Heart left ventricle (tissue), 16 donors: ENCODE measurements at regions not wholly inside any gene's neighbourhood (a gene's known extent, or its start where the extent isn't known, plus 50 kb on each side); places are given as distances from the start of the nearest gene placed in this dataset.
"Not testable (repeated sequence)": the region's sequence is repeated elsewhere in the genome, so short reads cannot be mapped to it uniquely, and the experiment has no call there.

Experiments
- ATAC-seq, 4 donors: fragments of 200-7000 bp; cut with Tn5 transposase; one replicate each; pipeline ENCODE4 v1.9.1; 2020 to 2022; ENCODE audit warnings: moderate library complexity in 4 of 4, mild to moderate bottlenecking in 3 of 4, moderate number of reproducible peaks in 1 of 4
- DNase-seq, 5 donors: peaks; one replicate each; pipeline ENCODE4 v3.0.0-alpha.2; 2020
- H3K27ac ChIP-seq, 12 donors: fragments of 200-600 bp; sonication (generic) in 4 of 12; one replicate each; pipeline versions ENCODE4 v1.5.0 to v1.8.0; 2016 to 2022; ENCODE audit warnings: mild to moderate bottlenecking in 2 of 12
- H3K27me3 ChIP-seq, 9 donors: fragments of 200-600 bp; sonication (generic) in 2 of 9; one replicate each; pipeline versions ENCODE4 v1.5.1 to v1.8.0; 2016 to 2022; ENCODE audit warnings: mild to moderate bottlenecking in 3 of 9
- H3K36me3 ChIP-seq, 9 donors: fragments of 200-600 bp; sonication (generic) in 2 of 9; one replicate each; pipeline versions ENCODE4 v1.5.0 to v1.8.0; 2018 to 2022; ENCODE audit warnings: mild to moderate bottlenecking in 2 of 9
- H3K4me1 ChIP-seq, 12 donors: fragments of 200-600 bp; sonication (generic) in 4 of 12; one replicate each; pipeline versions ENCODE4 v1.5.0 to v1.8.0; 2016 to 2022; ENCODE audit warnings: mild to moderate bottlenecking in 3 of 12
- H3K4me3 ChIP-seq, 12 donors: fragments of 200-600 bp; sonication (generic) in 4 of 12; one replicate each; pipeline versions ENCODE4 v1.5.0 to v1.8.0; 2017 to 2022; ENCODE audit warnings: mild to moderate bottlenecking in 9 of 12, moderate library complexity in 4 of 12
- H3K9me3 ChIP-seq, 12 donors: fragments of 200-600 bp; sonication (generic) in 4 of 12; one replicate each; pipeline versions ENCODE4 v1.5.0 to v1.8.0; 2016 to 2022; ENCODE audit warnings: mild to moderate bottlenecking in 1 of 12
- CTCF ChIP-seq, 12 donors: fragments of 200-600 bp; sonication (generic) in 4 of 12; IDR thresholded peaks; one replicate each; pipeline versions ENCODE4 v1.5.0 to v1.8.0; 2018 to 2022; ENCODE audit warnings: antibody characterized with exemption in 12 of 12, mild to moderate bottlenecking in 5 of 12
- POLR2A ChIP-seq, 2 donors: fragments of 450-650 bp; IDR thresholded peaks; one replicate each; pipeline ENCODE4 v1.6.1; 2017; ENCODE audit warnings: antibody characterized with exemption in 2 of 2, mild to moderate bottlenecking in 2 of 2, moderate library complexity in 2 of 2
- WGBS, 4 donors: extraction: QIAGEN DNeasy Blood & Tissue Kit in 2 of 4; methylation state at CpG; one replicate each; pipeline versions ENCODE4 v1.1.5 to v1.1.7; 2013 to 2018; 5-methylcytosine and 5-hydroxymethylcytosine counted together
- intact Hi-C, 10 donors: fragments of 100-400 bp; cut with DNase I; formaldehyde crosslinking; loops; one replicate each; pipeline versions ENCODE4 v1.11.1 to v1.14.2; 2022
- donor health status: ischemic (EF 13 %, LVEDD 7.1; RV severe dilation, severe dysfunction).
- donor health status: healthy with polysubstance abuse.
- donor health status: DM: no; HTN: yes; CAD: no.
- donor health status: DM: no; HTN: no; CAD: no.
- donor health status: ischemic (EF 25% LVEDD 6.9; RV normal size, moderate dysfunction).
- donor health status: ischemic (EF 25% LVEDD 5.7; RV mildly dilated, moderate dysfunction).
- donor health status: healthy.
- donor health status: DM: yes; HTN: yes; CAD: no.
- donor health status: ischemic (EF 35%, LVEDD 5.7; RV mildly dilated, moderate dysfunction).
- donor health status: nonischemic (EF 11% LVEDD 7.7; RV severe dilation, severe dysfunction).
- donor health status: DM: yes; HTN: yes; CAD: no.
- donor health status: PGD.
- donor health status: ischemic (EF 29% LVEDD 5.4; RV normal size, mild dysfunction).
- donor health status: nonischemic (EF 23%, LVEDD 6.1; RV moderate dilation, normal function).

- intact Hi-C loops, H3K27ac ChIP-seq, H3K4me3 ChIP-seq, DNase-seq, H3K4me1 ChIP-seq, H3K36me3 ChIP-seq, H3K27me3 ChIP-seq, H3K9me3 ChIP-seq, ATAC-seq: not testable (repeated sequence)
- 81 to 100% (median 93%) methylated on average over 1 of the region's 1 CpG for WGBS, 4 donors
These were observed 132.7 kb downstream of the SNX10 start for GRCh38 chr7:26424319-26424718.

GRCh38 chr7:26425655-26426054 lies 134.0 kb downstream of the SNX10 start:
- Histone ChIP-seq H3K36me3 (no peaks in the 10 kb centered on the region), H3K9me3 (no peaks in the 10 kb centered on the region), H3K4me3 (no peak overlapping the region), H3K27ac (no peak overlapping the region), H3K27me3 (peaks cover 0 to 2% (median 0%) of the 10 kb centered on the region in 9 donors), H3K4me1 (no peaks in the 10 kb centered on the region)
- intact Hi-C loops = no loop called here
- DNase-seq (no peak), ATAC-seq (no peak)
- 46 to 68% (median 54%) methylated on average over 1 of the region's 1 CpG for WGBS, 4 donors
- TF ChIP-seq CTCF (IDR thresholded peaks at IDR 0.05) (no peak), POLR2A (IDR thresholded peaks at IDR 0.05) (no peak)

GRCh38 chr7:26426096-26426495 lies 134.4 kb downstream of the SNX10 start:
- no peak overlapping the region for H3K27ac ChIP-seq
- no peak for DNase-seq
- no peak overlapping the region for H3K4me3 ChIP-seq
- 57 to 67% (median 64%) methylated on average over 5 of the region's 5 CpGs for WGBS, 4 donors
- no peak for TF ChIP-seq POLR2A (IDR thresholded peaks at IDR 0.05)
- TF ChIP-seq CTCF (IDR thresholded peaks at IDR 0.05) = no peak
- H3K9me3 ChIP-seq = no peaks in the 10 kb centered on the region
- H3K4me1 ChIP-seq = no peaks in the 10 kb centered on the region
- H3K27me3 ChIP-seq = no peaks in the 10 kb centered on the region
- H3K36me3 ChIP-seq = no peaks in the 10 kb centered on the region
- intact Hi-C loops = no loop called here
- no peak for ATAC-seq

- 66 to 72% (median 69%) methylated on average over 3 of the region's 3 CpGs for WGBS, 4 donors
- Histone ChIP-seq H3K27me3 (no peaks in the 10 kb centered on the region), H3K9me3 (no peaks in the 10 kb centered on the region), H3K36me3 (no peaks in the 10 kb centered on the region), H3K4me3 (no peak overlapping the region), H3K27ac (no peak overlapping the region), H3K4me1 (no peaks in the 10 kb centered on the region)
- ATAC-seq = no peak
- DNase-seq = no peak
- no peak for TF ChIP-seq POLR2A (IDR thresholded peaks at IDR 0.05)
- no peak for TF ChIP-seq CTCF (IDR thresholded peaks at IDR 0.05)
- intact Hi-C loops = no loop called here
These were observed 136.9 kb downstream of the SNX10 start for GRCh38 chr7:26428571-26428970.

GRCh38 chr7:26429168-26429567 lies 137.5 kb downstream of the SNX10 start:
- H3K4me3 ChIP-seq = no peak overlapping the region
- ATAC-seq (no peak), DNase-seq (no peak)
- no peak for TF ChIP-seq CTCF (IDR thresholded peaks at IDR 0.05)
- no peak for TF ChIP-seq POLR2A (IDR thresholded peaks at IDR 0.05)
- no peaks in the 10 kb centered on the region for H3K36me3 ChIP-seq
- no peaks in the 10 kb centered on the region for H3K9me3 ChIP-seq
- WGBS, 4 donors = 72 to 80% (median 75%) methylated on average over 5 of the region's 5 CpGs
- H3K4me1 ChIP-seq = no peaks in the 10 kb centered on the region
- no peaks in the 10 kb centered on the region for H3K27me3 ChIP-seq
- H3K27ac ChIP-seq = no peak overlapping the region
- intact Hi-C loops = no loop called here
